HepG2 (cell line): ENCODE measurements at regions not wholly inside any gene's neighbourhood (a gene's known extent, or its start where the extent isn't known, plus 50 kb on each side); places are given as distances from the start of the nearest gene placed in this dataset.

Experiments used
- ATAC-seq: fragments of 200-7000 bp; cut with Tn5 transposase; 3 replicates; pipeline ENCODE4 v1.9.1; 2020; ENCODE audit warnings: mild to moderate bottlenecking, moderate library complexity
- BruUV-seq: library from RNA; stranded (reverse); fragments of 400-500 nt; replicated peaks from 2 replicates; lab custom pipeline; 2021; lab: Mats Ljungman, UMichigan
- CTCF ChIA-PET: fragments of 300-600 bp; formaldehyde crosslinking; extraction: SDS; loops from one replicate; lab custom pipeline; 2021; ENCODE audit warnings: low total read pairs, inconsistent platforms, low intra/inter-chr PET ratio; lab: Yijun Ruan, JAX
- POLR2A ChIA-PET: fragments of 350-600 bp; sonication (Branson Sonifier 250); formaldehyde crosslinking; loops from one replicate; lab custom pipeline; 2020; ENCODE audit warnings: antibody characterized with exemption, inconsistent platforms; lab: Yijun Ruan, JAX
- DNase-seq: peaks from one replicate; pipeline ENCODE4 v3.0.0-alpha.2; 2015; ENCODE audit warnings: low spot score
- FAIRE-seq: peaks from 3 replicates; lab custom pipeline; 2011; peaks lifted over from hg19 to GRCh38; lab: Jason Lieb, UNC
- H2AFZ ChIP-seq: one replicate; pipeline ENCODE4 v1.6.1; 2011; ENCODE audit warnings: low read length, inconsistent platforms
- H3K27ac ChIP-seq: fragments of 300-600 bp; 3 replicates; pipeline ENCODE4 v1.8.0; 2011; ENCODE audit warnings: mixed run types, mild to moderate bottlenecking, mixed read lengths, low read length, inconsistent platforms; ENCODE audit not compliant: insufficient read depth; ENCODE audit errors: extremely low read length
- H3K27me3 ChIP-seq, 2 experiments: fragments of 200-600 bp in 1 of 2; 2 replicates in 1 of 2; 3 replicates in 1 of 2; pipeline versions ENCODE4 v1.6.0 to v1.8.0; 2011; ENCODE audit warnings: low read length in 2 of 2, mild to moderate bottlenecking in 2 of 2, moderate library complexity in 2 of 2, inconsistent platforms in 1 of 2; ENCODE audit not compliant: insufficient read depth in 2 of 2, control insufficient read depth in 1 of 2
- H3K36me3 ChIP-seq, 2 experiments: fragments of 200-600 bp in 1 of 2; replicated peaks in 1 of 2; 2 replicates in 1 of 2; 3 replicates in 1 of 2; pipeline versions ENCODE4 v1.5.1 to v1.8.0; 2011; ENCODE audit warnings: low read length in 2 of 2, inconsistent platforms in 1 of 2; ENCODE audit not compliant: insufficient read depth in 2 of 2, control insufficient read depth in 1 of 2
- H3K4me1 ChIP-seq: 2 replicates; pipeline ENCODE4 v1.5.1; 2012; ENCODE audit warnings: low read length, inconsistent platforms; ENCODE audit not compliant: insufficient read depth
- H3K4me2 ChIP-seq: 2 replicates; pipeline ENCODE4 v1.6.0; 2011; ENCODE audit warnings: low read depth, low read length, inconsistent platforms
- H3K4me3 ChIP-seq, 3 experiments: fragments of 200-600 bp in 1 of 3; sonication (generic), shearing (Covaris generic) in 1 of 3; replicated peaks in 1 of 3; 2 replicates each; pipeline ENCODE4 v1.5.1; 2011 to 2016; ENCODE audit warnings: low read length in 3 of 3, inconsistent platforms in 2 of 3, low read depth in 2 of 3, mild to moderate bottlenecking in 2 of 3, control low read depth in 1 of 3, mixed read lengths in 1 of 3; ENCODE audit not compliant: insufficient read depth in 1 of 3
- H3K79me2 ChIP-seq: one replicate; pipeline ENCODE4 v1.6.1; 2011; ENCODE audit warnings: low read length, inconsistent platforms; ENCODE audit not compliant: insufficient read depth
- H3K9ac ChIP-seq: 2 replicates; pipeline ENCODE4 v1.6.0; 2011; ENCODE audit warnings: mild to moderate bottlenecking, low read depth, low read length, inconsistent platforms; ENCODE audit not compliant: insufficient read depth
- H3K9me3 ChIP-seq: 2 replicates; pipeline ENCODE4 v1.5.1; 2012; ENCODE audit warnings: mild to moderate bottlenecking, low read length
- H4K20me1 ChIP-seq: 2 replicates; pipeline ENCODE4 v1.6.0; 2011; ENCODE audit warnings: inconsistent platforms, mild to moderate bottlenecking, low read length, moderate library complexity; ENCODE audit not compliant: insufficient read depth
- ARID4A ChIP-seq: sonication (generic); formaldehyde crosslinking; IDR thresholded peaks from 2 replicates; pipeline ENCODE4 v1.5.0; 2020; ENCODE audit warnings: mild to moderate bottlenecking, missing genetic modification reagents, borderline replicate concordance
- ATAD3A ChIP-seq: sonication (generic); formaldehyde crosslinking; IDR thresholded peaks from 2 replicates; pipeline ENCODE4 v1.4.0; 2020; ENCODE audit warnings: missing genetic modification reagents
- CREBL2 ChIP-seq: sonication (generic); formaldehyde crosslinking; IDR thresholded peaks from 2 replicates; pipeline ENCODE4 v1.8.1; 2023; ENCODE audit warnings: missing genetic modification reagents, mild to moderate bottlenecking, borderline replicate concordance
- ISL2 ChIP-seq: sonication (generic); formaldehyde crosslinking; IDR thresholded peaks from 2 replicates; pipeline ENCODE4 v1.5.0; 2020; ENCODE audit warnings: missing genetic modification reagents
- NFRKB ChIP-seq: fragments of 450-650 bp; IDR thresholded peaks from 2 replicates; pipeline ENCODE4 v1.6.1; 2017
- SRSF1 ChIP-seq: fragments of 200-400 bp; formaldehyde crosslinking; optimal IDR thresholded peaks from 2 replicates; pipeline ENCODE3; 2017; ENCODE audit warnings: mild to moderate bottlenecking, low read depth, low read length, moderate library complexity
- WGBS: methylation state at CpG from one replicate; pipeline ENCODE4 v1.1.6; 2017; ENCODE audit warnings: low lambda C conversion rate; 5-methylcytosine and 5-hydroxymethylcytosine counted together
- in situ Hi-C: cut with HindIII; loops from 2 replicates; pipeline ENCODE4 v1.10.0; 2017; ENCODE audit warnings: low pct_unique_long_range_greater_than_20kb; ENCODE audit not compliant: extremely low pct_ligation_motif_present
- intact Hi-C: fragments of 100-400 bp; cut with micrococcal nuclease; formaldehyde crosslinking; loops from one replicate; pipeline ENCODE4 v1.10.0; 2022; ENCODE audit not compliant: unreplicated experiment

GRCh38 chr1:223037845-223038244, 105.2 kb downstream of the TLR5 start:
- Histone ChIP-seq H3K36me3 (no peaks in the 10 kb centered on the region), H3K4me3 (no peak overlapping the region), H3K27me3 (peaks cover 0 to 3% of the 10 kb centered on the region in 2 experiments; a peak in 1 of 5 replicates), H3K79me2 (no peaks in the 10 kb centered on the region), H2AFZ (no peak overlapping the region), H3K9ac (no peak overlapping the region), H4K20me1 (no peaks in the 10 kb centered on the region), H3K4me2 (no peak overlapping the region), H3K27ac (no peak overlapping the region), H3K4me1 (peaks cover 27% of the 10 kb centered on the region), H3K9me3 (no peaks in the 10 kb centered on the region)
- BruUV-seq = no TSS peak
- TF ChIP-seq ATAD3A (CRISPR knock-in tag) (no peak), NFRKB (no peak), SRSF1 (no peak), CREBL2 (CRISPR knock-in tag) (no peak)
- in situ Hi-C loops (no loop called here), intact Hi-C loops (no loop called here)
- POLR2A ChIA-PET = no interaction called here
- no peak for FAIRE-seq
- ATAC-seq = no peak
- DNase-seq = no peak
- CTCF ChIA-PET = no interaction called here
- 70% methylated on average over 9 of the region's 9 CpGs for WGBS

GRCh38 chr1:223038288-223039006, 104.6 kb downstream of the TLR5 start:
- WGBS = 90% methylated on average over 5 of the region's 19 CpGs
- ATAC-seq (no peak), DNase-seq (no peak), FAIRE-seq (no peak)
- no peak overlapping the region for H3K9ac ChIP-seq
- H3K36me3 ChIP-seq = no peaks in the 10 kb centered on the region
- H3K79me2 ChIP-seq = no peaks in the 10 kb centered on the region
- H3K4me1 ChIP-seq = peaks cover 27% of the 10 kb centered on the region
- H3K4me2 ChIP-seq = no peak overlapping the region
- no peak overlapping the region for H3K4me3 ChIP-seq
- in situ Hi-C loops = no loop called here
- peaks cover 0 to 3% of the 10 kb centered on the region in 2 experiments; a peak in 1 of 5 replicates for H3K27me3 ChIP-seq
- intact Hi-C loops = no loop called here
- H3K27ac ChIP-seq = no peak overlapping the region
- POLR2A ChIA-PET = no interaction called here
- H4K20me1 ChIP-seq = no peaks in the 10 kb centered on the region
- no peak overlapping the region for H2AFZ ChIP-seq
- TF ChIP-seq ISL2 (CRISPR knock-in tag) (no peak), ARID4A (CRISPR knock-in tag) (0 out of 2 replicates have a peak, but pooled peaks have one; percentile 3)
- BruUV-seq = no TSS peak
- CTCF ChIA-PET = no interaction called here
- no peaks in the 10 kb centered on the region for H3K9me3 ChIP-seq
